Activated naive CD8-positive, alpha-beta T cell treated with anti-CD3 and anti-CD28 coated beads for 36 hours (primary cell): ENCODE measurements at regions not wholly inside any gene's neighbourhood (a gene's known extent, or its start where the extent isn't known, plus 50 kb on each side); places are given as distances from the start of the nearest gene placed in this dataset.
"Not testable (repeated sequence)": the region's sequence is repeated elsewhere in the genome, so short reads cannot be mapped to it uniquely, and the experiment has no call there.

Source experiments
- DNase-seq: peaks from one replicate; pipeline ENCODE4 v3.0.0; 2021
- H3K27ac Mint-ChIP-seq: one replicate; pipeline ENCODE4 v1.8.0; 2022; ENCODE audit warnings: mild to moderate bottlenecking, moderate library complexity, mixed read lengths
- H3K27me3 Mint-ChIP-seq: one replicate; pipeline ENCODE4 v1.8.0; 2022; ENCODE audit warnings: mild to moderate bottlenecking, mixed read lengths
- H3K36me3 Mint-ChIP-seq: one replicate; pipeline ENCODE4 v1.8.0; 2021; ENCODE audit warnings: mild to moderate bottlenecking, mixed read lengths
- H3K4me1 Mint-ChIP-seq: one replicate; pipeline ENCODE4 v1.8.0; 2021; ENCODE audit warnings: mixed read lengths
- H3K4me3 Mint-ChIP-seq: one replicate; pipeline ENCODE4 v1.8.0; 2022; ENCODE audit warnings: mild to moderate bottlenecking, moderate library complexity, mixed read lengths
- H3K9me3 Mint-ChIP-seq: one replicate; pipeline ENCODE4 v1.8.0; 2022; ENCODE audit warnings: mixed read lengths

- no peak overlapping the region for H3K4me3 Mint-ChIP-seq
- H3K27me3 Mint-ChIP-seq, result no peaks in the 10 kb centered on the region
- H3K9me3 Mint-ChIP-seq, result peaks cover 15% of the 10 kb centered on the region
- H3K4me1 Mint-ChIP-seq, result no peaks in the 10 kb centered on the region
- no peaks in the 10 kb centered on the region for H3K36me3 Mint-ChIP-seq
- H3K27ac Mint-ChIP-seq, result no peak overlapping the region
- no peak for DNase-seq
Measured at GRCh38 chr3:34139566-34139965, 341.1 kb downstream of the PDCD6IP start.

- Mint-ChIP-seq H3K27me3 (no peaks in the 10 kb centered on the region), H3K4me3 (no peak overlapping the region), H3K27ac (no peak overlapping the region), H3K36me3 (no peaks in the 10 kb centered on the region), H3K4me1 (no peaks in the 10 kb centered on the region), H3K9me3 (peaks cover 12% of the 10 kb centered on the region)
- DNase-seq, result no peak
Measured at GRCh38 chr3:34140616-34141015, 342.2 kb downstream of the PDCD6IP start.

GRCh38 chr3:34141841-34142337 is 343.5 kb downstream of the PDCD6IP start:
- H3K4me1 Mint-ChIP-seq, result no peaks in the 10 kb centered on the region
- no peak overlapping the region for H3K27ac Mint-ChIP-seq
- no peaks in the 10 kb centered on the region for H3K36me3 Mint-ChIP-seq
- peaks cover 12% of the 10 kb centered on the region for H3K9me3 Mint-ChIP-seq
- no peak for DNase-seq
- H3K27me3 Mint-ChIP-seq, result no peaks in the 10 kb centered on the region
- no peak overlapping the region for H3K4me3 Mint-ChIP-seq

- Mint-ChIP-seq H3K27ac (no peak overlapping the region), H3K36me3 (no peaks in the 10 kb centered on the region), H3K9me3 (no peaks in the 10 kb centered on the region), H3K27me3 (no peaks in the 10 kb centered on the region), H3K4me1 (no peaks in the 10 kb centered on the region), H3K4me3 (no peak overlapping the region)
- DNase-seq, result no peak
Measured at GRCh38 chr3:34145796-34146195, 347.4 kb downstream of the PDCD6IP start.

- Mint-ChIP-seq H3K9me3 (no peaks in the 10 kb centered on the region), H3K4me3 (no peak overlapping the region), H3K27me3 (no peaks in the 10 kb centered on the region), H3K27ac (no peak overlapping the region), H3K4me1 (no peaks in the 10 kb centered on the region), H3K36me3 (no peaks in the 10 kb centered on the region)
- DNase-seq, result no peak
Measured at GRCh38 chr3:34146596-34146995, 348.2 kb downstream of the PDCD6IP start.

GRCh38 chr3:34150992-34151391 is 352.6 kb downstream of the PDCD6IP start:
- DNase-seq, result no peak

GRCh38 chr3:34152656-34153055 is 354.2 kb downstream of the PDCD6IP start:
- no peaks in the 10 kb centered on the region for H3K4me1 Mint-ChIP-seq
- no peak overlapping the region for H3K27ac Mint-ChIP-seq
- DNase-seq, result no peak
- no peaks in the 10 kb centered on the region for H3K27me3 Mint-ChIP-seq
- H3K9me3 Mint-ChIP-seq, result no peaks in the 10 kb centered on the region
- no peaks in the 10 kb centered on the region for H3K36me3 Mint-ChIP-seq
- no peak overlapping the region for H3K4me3 Mint-ChIP-seq

More at GRCh38 chr3:34150992-34151391, 352.6 kb downstream of the PDCD6IP start:
- Mint-ChIP-seq H3K27me3 (no peaks in the 10 kb centered on the region), H3K9me3 (no peaks in the 10 kb centered on the region), H3K36me3 (no peaks in the 10 kb centered on the region), H3K4me3 (no peak overlapping the region), H3K27ac (no peak overlapping the region), H3K4me1 (no peaks in the 10 kb centered on the region)

- no peak for DNase-seq
- H3K36me3 Mint-ChIP-seq, result no peaks in the 10 kb centered on the region
- no peaks in the 10 kb centered on the region for H3K4me1 Mint-ChIP-seq
Measured at GRCh38 chr3:34155108-34155507, 356.7 kb downstream of the PDCD6IP start.

GRCh38 chr3:34155666-34156065 is 357.2 kb downstream of the PDCD6IP start:
- Mint-ChIP-seq H3K4me3 (no peak overlapping the region), H3K27ac (no peak overlapping the region), H3K36me3 (no peaks in the 10 kb centered on the region), H3K4me1 (no peaks in the 10 kb centered on the region), H3K27me3 (no peaks in the 10 kb centered on the region), H3K9me3 (no peaks in the 10 kb centered on the region)
- DNase-seq, result no peak

More at GRCh38 chr3:34155108-34155507, 356.7 kb downstream of the PDCD6IP start:
- Mint-ChIP-seq H3K4me3 (no peak overlapping the region), H3K27ac (no peak overlapping the region), H3K9me3 (no peaks in the 10 kb centered on the region), H3K27me3 (no peaks in the 10 kb centered on the region)

GRCh38 chr3:34157491-34157890 is 359.1 kb downstream of the PDCD6IP start:
- no peak for DNase-seq
- H3K27ac Mint-ChIP-seq, result no peak overlapping the region
- H3K4me1 Mint-ChIP-seq, result no peaks in the 10 kb centered on the region
- H3K9me3 Mint-ChIP-seq, result no peaks in the 10 kb centered on the region
- no peaks in the 10 kb centered on the region for H3K36me3 Mint-ChIP-seq
- no peak overlapping the region for H3K4me3 Mint-ChIP-seq
- H3K27me3 Mint-ChIP-seq, result no peaks in the 10 kb centered on the region

GRCh38 chr3:34159613-34160420 is 361.4 kb downstream of the PDCD6IP start:
- H3K4me3 Mint-ChIP-seq, result no peak overlapping the region
- H3K27ac Mint-ChIP-seq, result no peak overlapping the region
- DNase-seq, result no peak
- H3K27me3 Mint-ChIP-seq, result peaks cover 4% of the 10 kb centered on the region
- no peaks in the 10 kb centered on the region for H3K4me1 Mint-ChIP-seq
- no peaks in the 10 kb centered on the region for H3K9me3 Mint-ChIP-seq
- H3K36me3 Mint-ChIP-seq, result no peaks in the 10 kb centered on the region

GRCh38 chr3:34169636-34170035 is 371.2 kb downstream of the PDCD6IP start:
- not testable (repeated sequence) for H3K27ac Mint-ChIP-seq, H3K4me1 Mint-ChIP-seq, DNase-seq, H3K9me3 Mint-ChIP-seq, H3K4me3 Mint-ChIP-seq, H3K36me3 Mint-ChIP-seq
- H3K27me3 Mint-ChIP-seq, result peaks cover 13% of the 10 kb centered on the region

GRCh38 chr3:34174740-34175139 is 376.3 kb downstream of the PDCD6IP start:
- Mint-ChIP-seq H3K36me3 (no peaks in the 10 kb centered on the region), H3K27me3 (peaks cover 11% of the 10 kb centered on the region), H3K4me1 (no peaks in the 10 kb centered on the region), H3K27ac (no peak overlapping the region), H3K9me3 (peaks cover 2% of the 10 kb centered on the region), H3K4me3 (no peak overlapping the region)
- no peak for DNase-seq

- Mint-ChIP-seq H3K4me1 (no peaks in the 10 kb centered on the region), H3K36me3 (no peaks in the 10 kb centered on the region), H3K27ac (no peak overlapping the region), H3K4me3 (no peak overlapping the region), H3K27me3 (peaks cover 11% of the 10 kb centered on the region), H3K9me3 (peaks cover 2% of the 10 kb centered on the region)
- no peak for DNase-seq
Measured at GRCh38 chr3:34175636-34176176, 377.3 kb downstream of the PDCD6IP start.

GRCh38 chr3:34176723-34177122 is 378.3 kb downstream of the PDCD6IP start:
- no peak for DNase-seq

GRCh38 chr3:34178415-34178814 is 380.0 kb downstream of the PDCD6IP start:
- Mint-ChIP-seq H3K4me1 (no peaks in the 10 kb centered on the region), H3K27me3 (peaks cover 11% of the 10 kb centered on the region), H3K36me3 (no peaks in the 10 kb centered on the region), H3K27ac (no peak overlapping the region), H3K4me3 (no peak overlapping the region), H3K9me3 (peaks cover 2% of the 10 kb centered on the region)
- no peak for DNase-seq

More at GRCh38 chr3:34176723-34177122, 378.3 kb downstream of the PDCD6IP start:
- no peaks in the 10 kb centered on the region for H3K4me1 Mint-ChIP-seq
- no peaks in the 10 kb centered on the region for H3K36me3 Mint-ChIP-seq
- H3K4me3 Mint-ChIP-seq, result no peak overlapping the region
- H3K27me3 Mint-ChIP-seq, result peaks cover 11% of the 10 kb centered on the region
- no peak overlapping the region for H3K27ac Mint-ChIP-seq
- peaks cover 2% of the 10 kb centered on the region for H3K9me3 Mint-ChIP-seq
